H1 (cell line): ENCODE measurements at regions not wholly inside any gene's neighbourhood (a gene's known extent, or its start where the extent isn't known, plus 50 kb on each side); places are given as distances from the start of the nearest gene placed in this dataset.

Source experiments
- ATF3 ChIP-seq: IDR thresholded peaks from 2 replicates; pipeline ENCODE4 v1.6.1; 2011; ENCODE audit warnings: low read depth, mild to moderate bottlenecking, low read length; ENCODE audit not compliant: insufficient read depth
- CBX5 ChIP-seq: fragments of 300-800, 300-1000 bp; sonication (generic); IDR thresholded peaks from 2 replicates; pipeline ENCODE4 v1.7.1; 2016; ENCODE audit warnings: antibody characterized with exemption, low read length, low read depth
- HDAC2 ChIP-seq, 2 experiments: fragments of 300-600 bp in 1 of 2; sonication (generic) in 1 of 2; IDR thresholded peaks; 2 replicates each; pipeline ENCODE4 v1.6.1; 2011 to 2012; ENCODE audit warnings: low read depth in 2 of 2, low read length in 2 of 2, mild to moderate bottlenecking in 2 of 2, moderate library complexity in 2 of 2, borderline replicate concordance in 1 of 2, inconsistent platforms in 1 of 2
- PHF8 ChIP-seq: fragments of 200-600 bp; sonication (generic); conservative IDR thresholded peaks from 2 replicates; pipeline ENCODE4 v1.7.1; 2012; ENCODE audit warnings: low read depth, mild to moderate bottlenecking, inconsistent platforms, low read length, moderate library complexity
- POLR2A ChIP-seq, 2 experiments: IDR thresholded peaks; 1 replicate in 1 of 2; 2 replicates in 1 of 2; pipeline ENCODE4 v1.6.1; 2011; ENCODE audit warnings: low read depth in 2 of 2, low read length in 2 of 2, mild to moderate bottlenecking in 2 of 2; ENCODE audit errors: control extremely low read depth in 1 of 2

GRCh38 chr12:94038605-94039004, 109.8 kb upstream of the PLXNC1 start (continued):
- TF ChIP-seq HDAC2 (IDR thresholded peaks at IDR 0.05; ENCODE audit: borderline replicate concordance in 1 of 2, low read depth in 2 of 2, low read length in 2 of 2): no peak
- TF ChIP-seq CBX5: no peak
- TF ChIP-seq POLR2A (IDR thresholded peaks at IDR 0.05; ENCODE audit: control extremely low read depth in 1 of 2, low read depth in 2 of 2, low read length in 2 of 2): no peak
- no peak for TF ChIP-seq PHF8
- no peak for TF ChIP-seq ATF3
